ENCODE measurements at regions not wholly inside any gene's neighbourhood (a gene's known extent, or its start where the extent isn't known, plus 50 kb on each side); places are given as distances from the start of the nearest gene placed in this dataset.

GRCh38 chr3:117165176-117165575, 455.6 kb downstream of the TUSC7 start:
- TF ChIP-seq CTCF (IDR thresholded peaks at IDR 0.05) (no peak), POLR2AphosphoS5 (IDR thresholded peaks at IDR 0.05) (no peak)
